ENCODE measurements at regions not wholly inside any gene's neighbourhood (a gene's known extent, or its start where the extent isn't known, plus 50 kb on each side); places are given as distances from the start of the nearest gene placed in this dataset.

GRCh38 chr1:90486996-90487395, 230.1 kb downstream of the BARHL2 start:
- no peak for DNase-seq

DNA sequence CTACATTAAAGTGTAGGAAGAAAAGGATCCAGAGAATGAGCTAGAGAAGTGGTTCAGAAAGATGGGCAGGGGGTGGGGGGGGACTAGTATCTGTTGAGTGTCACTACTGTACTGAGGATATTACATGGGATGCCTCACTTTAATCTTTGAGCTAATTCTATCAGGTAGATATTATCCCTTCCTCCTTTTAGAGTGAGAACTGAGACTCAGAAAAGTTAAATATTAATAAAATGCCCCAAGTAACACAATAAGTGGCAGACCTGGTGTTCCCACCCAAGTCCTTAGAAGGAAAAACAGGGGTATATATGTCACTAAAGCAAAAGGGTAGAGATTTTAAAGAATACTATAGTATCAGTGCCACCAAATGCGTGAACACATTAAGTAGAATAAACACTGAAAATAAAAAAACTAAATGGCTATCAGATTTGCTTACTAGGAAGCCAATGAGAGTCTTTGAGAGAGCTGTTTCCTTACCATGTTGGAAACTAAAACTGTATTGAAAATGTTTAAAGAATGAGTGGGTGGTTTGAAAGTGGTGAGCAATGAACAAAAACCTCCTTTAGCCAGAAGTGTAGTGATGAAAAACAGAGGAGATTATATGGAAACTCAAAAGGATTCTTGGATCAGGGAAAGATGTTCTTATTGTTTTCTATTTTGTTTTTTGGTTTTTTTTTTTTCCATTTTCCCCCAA, 230.8 kb downstream of the BARHL2 start:
- no peak for DNase-seq

DNA sequence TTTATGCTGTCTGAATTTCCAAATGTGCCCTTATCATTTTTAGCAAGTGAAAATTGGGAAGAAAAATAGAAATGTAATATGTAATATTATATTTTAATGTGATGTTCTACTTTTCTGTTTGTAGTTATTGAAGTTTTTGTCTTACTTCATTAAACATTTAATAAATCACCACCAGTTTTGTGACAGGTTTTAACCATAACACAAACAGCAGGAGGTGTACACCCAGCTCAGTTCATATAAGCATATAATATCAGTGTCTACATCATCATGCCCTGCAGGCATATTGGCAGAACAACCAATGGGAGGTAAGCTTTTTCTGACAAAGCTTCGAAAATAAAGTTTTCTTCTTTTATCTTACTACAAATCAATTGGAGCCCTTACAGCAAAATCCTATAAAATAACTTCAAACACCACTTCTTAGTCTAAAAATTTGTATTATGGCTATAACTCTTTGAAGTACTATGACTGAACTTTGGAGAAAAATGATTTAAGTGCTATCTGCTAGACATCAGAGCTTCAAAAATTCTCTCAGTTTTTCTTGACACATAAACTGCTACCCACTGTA, 236.7 kb downstream of the BARHL2 start:
- no peak for DNase-seq

DNA sequence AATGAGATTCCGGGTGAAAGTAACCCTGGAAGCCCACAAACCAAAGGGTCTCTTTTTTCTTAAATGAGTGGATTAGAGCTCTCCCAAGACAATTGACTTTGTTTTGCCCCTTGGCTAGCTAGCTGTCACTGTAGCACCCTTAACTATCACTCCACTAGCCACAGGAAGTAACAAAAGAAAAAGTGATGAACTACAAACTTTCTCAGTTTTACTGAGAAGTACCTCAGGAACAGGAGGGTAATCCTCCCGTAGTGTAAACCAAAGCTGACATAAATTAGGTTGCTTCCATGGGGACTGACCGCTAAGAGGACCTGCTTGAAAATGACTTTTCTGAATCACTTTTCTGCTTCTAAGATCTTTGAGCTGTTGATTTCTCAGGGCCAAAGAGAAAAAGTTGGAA, 240.1 kb downstream of the BARHL2 start:
- DNase-seq: no peak

DNA sequence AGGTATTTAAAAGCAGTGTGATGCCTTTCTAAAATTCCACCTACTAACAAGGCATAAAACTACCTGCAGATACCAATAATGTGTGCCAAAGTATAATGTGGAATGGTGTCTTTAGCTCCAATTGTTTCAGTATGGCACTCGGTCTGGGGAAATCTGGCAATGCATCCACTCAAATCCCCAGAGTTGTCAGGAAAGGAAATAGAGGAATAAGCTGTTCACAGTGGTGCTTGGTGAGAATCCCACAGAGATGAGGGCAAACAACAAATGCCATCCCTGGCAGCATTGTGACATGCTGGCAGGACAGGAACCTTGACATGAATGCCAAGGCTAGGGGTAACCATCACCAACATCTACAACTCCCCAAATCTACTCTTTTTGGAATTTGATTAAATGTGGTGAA, 240.7 kb downstream of the BARHL2 start:
- DNase-seq: no peak

DNA sequence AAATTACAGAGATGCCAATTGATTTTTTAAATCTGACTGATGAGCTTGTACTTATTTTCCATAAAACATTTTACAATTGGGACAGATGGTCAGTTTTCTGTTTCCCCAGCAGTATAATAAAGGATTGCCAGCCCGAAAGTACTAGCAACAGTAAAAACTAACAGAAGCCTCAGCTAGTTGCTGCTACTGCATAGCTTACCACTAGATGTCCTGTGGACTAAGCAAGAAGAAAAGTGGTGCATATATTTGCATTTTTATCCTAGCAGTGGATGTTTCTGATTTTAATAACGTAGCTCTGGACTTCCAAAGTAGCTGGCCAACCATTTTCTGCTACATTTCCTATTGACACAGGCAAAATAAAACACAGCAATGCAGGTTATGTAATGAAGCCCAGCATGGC, 241.5 kb downstream of the BARHL2 start:
- peak; percentile 4 for DNase-seq

GRCh38 chr1:90474731-90475130, 242.4 kb downstream of the BARHL2 start:
- DNase-seq: no peak

GRCh38 chr1:90474158-90474557, 242.9 kb downstream of the BARHL2 start:
- DNase-seq: no peak

DNA sequence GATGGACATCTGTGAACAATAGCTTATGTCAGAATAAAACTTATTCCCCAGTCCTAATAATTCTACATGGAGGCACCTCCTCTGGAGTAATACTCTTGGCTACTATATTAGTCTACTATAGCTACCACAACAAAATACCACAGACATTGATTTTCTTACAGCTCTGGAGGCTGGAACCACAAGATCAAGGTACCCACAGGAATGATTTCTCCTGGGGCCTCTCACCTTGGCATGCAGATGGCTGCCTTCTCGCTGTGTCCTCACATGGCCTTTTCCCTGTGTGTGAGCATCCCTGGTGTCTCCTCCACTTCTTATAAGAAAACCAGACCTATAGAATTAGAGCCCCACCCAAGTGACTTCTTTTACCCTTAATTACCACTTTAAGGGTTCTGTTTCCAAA, 244.3 kb downstream of the BARHL2 start:
- DNase-seq: no peak

GRCh38 chr1:90459570-90459969, 257.5 kb downstream of the BARHL2 start:
- no peak for DNase-seq

DNA sequence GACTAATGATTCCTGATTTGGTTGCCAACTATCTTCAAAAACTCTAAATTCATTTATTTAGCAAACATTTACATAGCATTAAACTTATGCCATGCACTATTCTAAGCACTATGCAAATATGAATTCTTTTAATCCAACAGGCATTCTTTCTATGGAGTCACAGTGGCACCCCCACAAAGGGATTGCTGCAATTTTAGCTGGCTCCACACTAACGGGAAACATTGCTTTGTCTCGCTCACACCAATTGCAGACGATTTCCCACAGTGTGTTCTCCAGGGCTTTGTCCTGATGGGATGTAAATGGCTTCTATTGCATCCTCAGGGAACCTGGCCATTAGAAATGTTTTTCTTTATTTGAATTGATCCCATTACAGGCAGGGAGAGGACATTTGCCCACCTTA, 259.1 kb downstream of the BARHL2 start:
- DNase-seq: no peak

- no peak for DNase-seq
Observed at GRCh38 chr1:90452491-90452890, 264.6 kb downstream of the BARHL2 start.

- no peak for DNase-seq
Observed at GRCh38 chr1:90443354-90443753, 273.7 kb downstream of the BARHL2 start.

DNA sequence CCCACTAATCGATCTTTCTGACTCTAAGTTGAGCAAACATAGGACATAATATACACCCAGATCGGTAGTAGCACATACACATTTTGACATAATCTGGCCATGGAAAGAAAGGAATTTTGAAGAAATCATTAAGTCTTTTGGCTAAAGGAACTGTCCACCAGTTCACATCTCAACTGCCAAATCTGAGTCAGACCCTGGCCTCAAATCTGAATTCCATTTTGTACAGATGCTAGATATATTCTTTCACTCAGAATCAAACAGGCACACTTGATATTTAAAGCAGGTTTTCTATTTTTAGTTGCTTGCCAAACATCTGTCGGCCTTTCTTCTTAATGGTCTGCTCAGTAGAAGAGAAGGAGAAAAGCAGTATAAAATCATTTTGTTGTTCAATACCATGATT, 281.8 kb downstream of the BARHL2 start:
- no peak for DNase-seq

DNA sequence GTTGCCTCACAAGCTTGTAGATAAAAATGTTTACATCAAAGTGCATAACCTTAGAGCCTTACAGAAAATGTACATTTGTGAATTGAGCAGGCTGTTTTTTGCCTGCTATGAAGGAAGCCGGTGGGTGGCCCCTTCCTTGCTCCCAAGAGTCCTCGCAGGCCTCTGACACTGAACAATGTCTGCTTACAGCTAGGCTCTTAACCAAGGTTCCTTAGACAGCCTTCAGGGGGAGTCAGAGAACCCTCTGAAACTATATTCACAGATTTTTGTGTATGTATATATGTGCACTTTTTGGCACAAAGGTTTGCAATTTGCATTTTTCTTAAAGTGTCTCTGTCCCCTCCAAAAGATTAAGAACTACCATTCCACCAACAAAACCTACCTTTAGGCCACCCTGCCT, 282.6 kb downstream of the BARHL2 start:
- no peak for DNase-seq

GRCh38 chr1:90417126-90417525, 300.0 kb downstream of the BARHL2 start:
- DNase-seq: no peak

DNA sequence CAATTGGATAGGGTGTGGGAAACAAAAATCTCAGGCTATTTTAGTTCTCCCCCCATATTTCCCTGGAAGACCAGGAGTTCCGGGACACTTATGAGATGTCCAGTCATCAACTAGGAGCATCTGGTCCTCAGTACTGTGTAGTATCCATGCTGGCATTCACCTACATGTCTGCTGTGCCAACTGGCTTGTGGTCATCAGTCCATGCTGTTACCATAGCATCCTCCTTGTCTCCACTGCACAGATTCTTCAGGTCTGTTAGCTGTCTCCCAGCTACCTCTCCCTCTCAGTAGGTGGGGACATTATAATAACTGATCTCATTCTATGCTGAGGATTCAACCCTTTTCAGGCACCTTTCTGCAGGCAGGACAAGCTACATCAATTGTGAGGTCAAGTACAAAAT, 302.9 kb downstream of the BARHL2 start:
- no peak for DNase-seq

- no peak for DNase-seq
Observed at GRCh38 chr1:90413519-90413918, 303.6 kb downstream of the BARHL2 start.

DNA sequence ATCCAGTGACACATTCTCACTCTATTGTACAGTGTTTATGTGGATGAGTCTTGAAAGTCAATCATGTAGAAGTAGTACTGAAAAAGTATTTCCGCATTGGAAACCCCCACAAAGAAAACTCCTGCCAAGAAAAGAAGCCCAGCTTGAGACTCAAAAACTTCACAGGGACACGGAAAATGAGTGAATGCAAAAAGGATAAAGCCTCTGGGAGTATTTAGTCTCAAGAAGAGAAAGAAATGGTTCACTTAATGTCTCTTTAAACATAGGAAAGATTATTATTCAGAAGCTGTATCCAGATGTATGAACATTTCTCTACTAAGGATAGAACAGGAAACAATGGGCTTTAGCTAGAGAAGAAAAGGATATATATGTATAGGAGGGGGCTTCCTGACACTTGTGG, 304.5 kb downstream of the BARHL2 start:
- DNase-seq: no peak

DNA sequence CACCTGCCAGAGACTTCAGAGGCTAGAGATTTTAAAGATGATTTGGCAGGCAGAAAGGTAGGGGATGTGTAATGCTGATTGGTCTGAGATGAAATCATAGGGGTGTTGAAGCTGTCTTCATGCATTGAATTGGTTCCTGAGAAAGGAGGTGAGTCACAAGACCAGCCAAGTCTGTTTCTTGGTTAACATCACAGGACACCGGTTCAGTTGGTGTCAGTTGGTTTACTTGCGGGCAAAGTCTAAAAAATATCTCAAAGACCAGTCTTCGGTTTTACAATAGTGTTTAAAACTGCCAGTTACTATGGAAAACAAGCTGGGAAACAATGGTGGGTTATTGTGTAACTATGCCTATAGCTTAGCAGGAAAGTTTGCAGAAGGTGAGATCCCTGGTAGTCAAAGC, 305.9 kb downstream of the BARHL2 start:
- DNase-seq: no peak

DNA sequence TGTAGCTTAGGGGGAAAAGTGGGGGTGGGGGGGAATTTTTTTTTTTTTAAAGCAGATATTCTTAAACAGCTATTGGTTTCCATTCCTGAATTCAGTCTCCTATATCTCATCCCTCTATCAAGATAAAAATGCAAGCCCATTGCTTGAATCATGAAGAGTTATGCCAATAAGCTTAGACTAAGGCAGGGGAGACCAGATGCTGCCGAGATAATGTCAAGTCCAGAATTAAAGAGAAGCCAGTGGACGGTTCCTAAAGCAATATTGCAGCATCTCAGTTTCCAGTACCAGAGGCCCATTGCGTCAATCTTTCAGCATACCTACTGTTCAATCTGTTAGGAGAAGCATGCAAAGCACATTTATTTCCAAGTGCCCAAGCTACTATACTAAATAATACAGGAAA, 309.4 kb downstream of the BARHL2 start:
- no peak for DNase-seq

- no peak for DNase-seq
Observed at GRCh38 chr1:90405726-90406125, 311.4 kb downstream of the BARHL2 start.

GRCh38 chr1:90402893-90403849, 313.9 kb downstream of the BARHL2 start:
- DNase-seq: no peak

GRCh38 chr1:90400131-90400530, 317.0 kb downstream of the BARHL2 start:
- DNase-seq: no peak
